ENCODE measurements at regions not wholly inside any gene's neighbourhood (a gene's known extent, or its start where the extent isn't known, plus 50 kb on each side); places are given as distances from the start of the nearest gene placed in this dataset.
A peak's percentile ranks its signal among the peaks of the same experiment; 100 is the strongest.

DNA sequence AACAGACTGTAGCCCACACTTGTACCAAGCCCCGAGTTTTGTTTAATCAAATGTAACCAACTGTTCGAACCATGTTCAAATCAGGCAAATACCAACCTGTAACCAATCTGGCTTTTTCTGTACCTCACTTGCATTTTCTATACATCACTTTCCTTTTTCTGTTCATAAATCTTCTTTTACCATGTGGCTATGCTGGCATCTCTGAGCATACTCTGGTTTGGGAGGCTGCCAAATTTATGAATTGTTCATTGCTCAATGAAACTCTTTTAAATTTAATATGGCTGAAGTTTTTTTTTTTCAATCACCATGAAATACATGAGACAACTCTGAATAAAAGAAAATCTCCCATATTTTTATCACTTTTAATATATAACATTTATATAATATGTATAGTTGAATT is 256.1 kb downstream of the SLITRK6 start:
- DNase-seq, result no peak

DNA sequence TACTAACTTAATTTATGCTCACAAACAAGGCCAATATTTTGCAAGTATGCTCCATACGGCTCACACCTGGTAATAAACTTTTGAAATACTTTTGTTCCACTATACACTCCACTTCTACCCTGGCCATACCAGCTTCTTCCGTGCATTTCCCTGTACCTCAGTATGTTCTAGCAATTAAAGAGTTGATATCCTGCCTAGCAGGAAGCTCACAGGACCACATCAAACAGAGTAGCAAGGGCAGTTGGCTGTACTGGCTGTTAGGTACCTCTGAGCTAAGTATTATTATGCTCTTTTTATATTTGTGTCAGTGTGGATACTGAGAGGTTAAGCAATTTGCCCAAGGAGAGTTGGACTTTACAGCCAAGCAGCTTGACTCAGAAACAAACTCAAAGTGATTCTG is 257.7 kb downstream of the SLITRK6 start:
- no peak for DNase-seq

DNA sequence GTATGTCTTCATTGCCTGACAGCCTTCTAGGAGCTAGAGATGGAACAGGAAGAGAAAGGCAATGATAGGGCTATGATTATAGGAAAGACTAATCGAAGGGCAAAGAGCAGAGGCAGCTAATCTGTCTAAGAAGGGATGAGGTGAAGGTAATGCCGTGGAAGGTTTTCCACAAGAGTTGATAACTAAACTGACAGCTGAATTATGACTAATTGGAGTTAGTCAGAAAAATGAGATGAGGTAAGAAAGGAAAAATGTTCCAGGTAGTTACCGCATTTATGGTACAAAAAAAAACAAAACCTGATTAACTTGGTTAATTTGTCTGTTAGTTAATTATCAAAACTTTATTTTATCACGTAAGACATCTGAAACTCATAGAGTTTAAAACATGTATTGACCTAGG is 260.3 kb downstream of the SLITRK6 start:
- DNase-seq, result no peak

DNA sequence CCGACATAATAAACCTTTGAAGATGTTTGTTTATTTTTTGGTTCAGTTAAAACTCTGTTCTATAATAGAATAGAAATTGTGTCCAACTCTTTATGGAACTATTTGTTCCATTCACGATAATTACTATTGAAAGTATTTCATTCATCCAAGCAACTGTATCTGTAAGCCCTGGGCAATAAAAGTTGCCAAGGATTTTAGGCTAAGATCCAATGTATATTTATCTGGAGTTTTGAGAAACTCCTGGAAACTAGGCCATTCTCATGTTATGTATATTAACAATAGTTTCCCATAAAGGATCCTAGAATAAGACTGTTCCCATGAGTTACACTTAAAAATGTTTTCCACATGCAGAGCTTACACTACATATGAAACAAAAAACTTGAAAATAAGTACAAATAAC is 261.6 kb downstream of the SLITRK6 start:
- no peak for DNase-seq

DNA sequence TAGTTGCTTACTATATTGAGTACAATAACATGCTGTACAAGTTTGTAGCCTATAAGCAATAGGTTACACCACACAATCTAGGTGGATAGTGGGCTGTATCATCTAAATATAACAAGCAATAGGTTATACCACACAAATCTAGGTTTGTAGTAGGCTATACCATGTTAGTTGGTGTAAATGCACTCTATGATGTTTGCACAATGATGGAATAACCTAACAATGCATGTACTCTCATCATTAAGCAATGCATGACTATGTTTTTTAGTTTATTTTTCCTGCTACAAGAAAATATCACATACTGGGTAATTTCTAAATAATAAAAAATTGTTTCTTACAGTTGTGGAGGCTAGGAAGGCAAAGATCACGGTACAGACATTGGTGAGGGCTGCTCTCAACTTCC is 262.5 kb downstream of the SLITRK6 start:
- no peak for DNase-seq

DNA sequence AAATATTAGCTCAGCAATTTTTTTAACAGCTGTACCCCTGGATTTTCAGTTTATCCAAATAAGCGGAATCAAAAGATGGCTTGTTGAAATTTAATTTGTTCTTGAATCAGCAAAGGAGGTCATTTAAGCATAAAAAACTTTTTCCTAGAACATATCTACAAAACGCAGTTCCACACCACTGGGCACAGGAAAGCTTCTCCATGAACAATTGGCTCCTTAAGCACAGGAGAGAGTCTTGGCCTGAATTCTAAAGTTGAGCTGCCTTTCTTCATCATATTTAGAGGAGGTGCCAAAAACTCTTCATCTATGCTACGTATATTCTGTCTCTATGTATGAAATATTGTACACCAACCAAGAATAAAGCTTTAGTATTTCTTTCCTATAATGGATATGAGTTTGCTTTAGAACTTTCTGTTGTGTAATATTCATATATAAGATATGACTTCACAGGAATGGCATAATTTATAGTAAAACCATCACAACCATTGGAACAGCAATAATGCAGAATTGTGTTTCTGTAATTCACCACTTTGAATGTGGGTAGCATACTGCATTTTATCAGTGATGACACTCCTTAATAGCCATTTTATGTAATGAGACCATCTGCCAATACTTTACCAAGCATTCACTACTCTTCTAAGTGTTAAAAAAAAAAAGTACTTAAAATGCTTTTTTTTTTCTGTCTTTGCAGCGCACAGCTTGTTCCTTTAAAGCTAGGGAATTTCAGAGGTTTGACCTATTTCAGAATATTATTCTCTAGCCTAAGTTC is 263.7 kb downstream of the SLITRK6 start:
- no peak for DNase-seq

DNA sequence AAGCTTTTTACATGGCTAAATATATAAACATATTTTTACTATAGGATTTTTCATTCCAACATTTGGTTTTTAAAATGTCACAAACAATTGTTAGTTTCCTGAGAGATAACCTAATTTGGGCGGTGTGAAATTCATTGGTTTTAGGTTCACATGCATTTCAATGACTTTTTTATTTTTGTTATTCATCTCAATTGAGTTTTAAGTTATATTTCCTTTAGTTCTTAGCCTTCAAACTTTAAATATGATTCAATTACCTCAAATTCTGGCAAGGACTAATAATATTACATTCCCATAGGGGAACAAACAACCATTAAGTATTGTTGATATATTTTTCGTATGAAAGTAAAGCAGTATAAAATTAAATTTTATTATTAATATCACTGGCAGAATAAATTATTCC is 265.3 kb downstream of the SLITRK6 start:
- DNase-seq, result no peak

DNA sequence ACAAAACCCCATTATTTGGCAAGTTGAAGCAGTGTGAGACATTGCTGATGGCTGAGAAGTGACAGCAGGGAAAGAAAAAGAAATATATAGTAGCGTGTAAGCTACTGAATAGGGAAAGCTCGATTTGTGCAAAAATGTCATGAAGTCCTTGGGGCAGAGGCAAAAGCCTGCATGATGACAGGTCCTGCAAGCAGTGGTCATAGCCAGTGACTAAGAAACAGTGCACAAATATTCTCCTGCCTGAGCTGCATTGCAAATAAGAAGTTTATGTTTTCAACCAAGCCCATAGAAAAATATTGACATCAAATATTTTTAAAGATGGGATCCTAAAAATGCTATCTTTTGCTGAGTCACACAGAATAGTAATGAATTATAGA is 270.0 kb downstream of the SLITRK6 start:
- peak in 2 of 56 donors; percentile 27 to 48 for DNase-seq

DNA sequence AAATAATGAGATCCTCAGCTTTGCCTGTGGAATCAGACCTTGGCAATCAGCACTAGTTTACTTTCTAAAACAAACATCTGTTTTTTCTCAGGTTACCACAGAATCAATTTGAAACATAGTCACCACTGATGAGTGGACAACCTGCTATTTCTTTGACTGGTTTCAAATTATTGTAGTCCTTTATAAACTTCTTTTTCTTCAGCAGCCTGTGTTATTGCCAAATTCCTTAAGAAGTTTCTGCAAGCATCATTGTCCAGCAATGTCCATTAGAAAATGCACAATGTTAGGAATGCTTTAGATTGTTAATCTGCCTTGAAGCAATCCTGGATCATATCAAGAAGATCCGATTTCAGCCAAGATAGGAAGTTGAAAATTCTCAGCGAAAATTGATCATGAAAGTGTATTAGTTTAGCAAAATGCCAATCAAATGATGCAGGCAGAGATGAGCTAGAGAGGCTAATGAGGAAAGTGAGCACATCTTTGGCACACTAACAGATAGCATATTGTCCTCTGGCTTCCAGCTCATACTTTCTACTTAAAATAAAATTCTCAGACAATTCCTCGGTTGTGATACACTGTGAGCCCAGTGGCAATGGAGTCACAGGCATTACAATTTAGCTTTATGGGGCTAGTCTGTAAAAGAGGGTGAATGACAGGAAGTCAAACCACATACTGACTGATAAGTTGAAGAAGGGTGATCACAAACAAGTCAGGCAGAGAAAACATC is 270.6 kb downstream of the SLITRK6 start:
- peak in 17 of 56 donors; percentile 4 to 48 (median 17) for DNase-seq

DNA sequence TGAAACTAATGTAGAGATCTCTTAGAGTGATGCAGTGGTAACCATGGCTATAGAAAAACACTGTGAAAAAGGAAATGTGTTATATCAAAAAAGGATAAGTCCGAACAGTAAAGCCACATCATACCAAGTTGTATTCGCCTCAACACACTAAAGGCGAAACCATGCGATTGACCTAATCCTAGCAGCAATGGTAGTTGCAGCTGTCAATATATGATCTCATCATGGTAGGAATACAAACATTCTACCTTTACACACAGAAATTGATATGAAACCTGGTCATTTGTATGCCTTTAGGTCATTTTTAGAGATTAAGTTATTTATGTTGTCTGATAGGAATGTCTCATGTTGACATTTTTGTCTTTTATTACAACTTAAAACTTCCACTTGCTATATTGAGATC is 271.9 kb downstream of the SLITRK6 start:
- no peak for DNase-seq

DNA sequence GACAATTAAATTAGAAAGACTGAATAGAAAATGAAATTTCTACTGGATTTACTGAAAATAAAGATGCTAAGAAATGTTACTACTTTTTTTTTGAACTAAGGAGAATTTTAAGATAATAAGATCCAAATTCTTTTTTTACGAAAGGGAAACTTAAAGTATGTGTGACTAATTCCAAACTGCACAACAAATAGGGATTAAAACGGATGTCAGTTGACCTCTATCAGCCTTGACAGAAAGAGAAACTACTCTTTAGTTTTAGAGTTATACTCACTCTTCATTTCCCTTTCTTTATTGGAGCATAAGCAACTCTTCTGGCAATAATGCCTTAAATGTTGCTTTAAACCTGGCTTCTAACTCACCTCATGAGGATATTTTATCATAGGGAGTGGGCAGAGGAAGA is 273.8 kb downstream of the SLITRK6 start:
- DNase-seq, result no peak

DNA sequence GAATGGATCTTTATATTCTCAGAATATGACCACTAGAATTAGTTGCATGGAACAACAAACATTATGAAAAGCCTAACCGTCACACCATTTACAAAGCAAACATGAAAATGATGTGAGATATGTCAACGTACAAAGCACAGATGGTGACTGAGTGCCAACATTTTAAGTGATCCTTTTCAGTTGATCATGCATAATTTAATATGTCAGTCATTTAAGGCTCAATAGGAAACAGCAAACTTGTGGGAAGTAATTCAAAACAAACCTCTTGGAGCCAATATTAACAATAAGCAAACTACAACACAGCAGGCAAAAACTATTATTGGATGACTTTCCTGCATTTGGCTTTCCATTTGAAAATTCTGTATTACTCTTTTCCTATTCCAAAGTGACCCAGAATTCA is 277.6 kb downstream of the SLITRK6 start:
- DNase-seq, result no peak

DNA sequence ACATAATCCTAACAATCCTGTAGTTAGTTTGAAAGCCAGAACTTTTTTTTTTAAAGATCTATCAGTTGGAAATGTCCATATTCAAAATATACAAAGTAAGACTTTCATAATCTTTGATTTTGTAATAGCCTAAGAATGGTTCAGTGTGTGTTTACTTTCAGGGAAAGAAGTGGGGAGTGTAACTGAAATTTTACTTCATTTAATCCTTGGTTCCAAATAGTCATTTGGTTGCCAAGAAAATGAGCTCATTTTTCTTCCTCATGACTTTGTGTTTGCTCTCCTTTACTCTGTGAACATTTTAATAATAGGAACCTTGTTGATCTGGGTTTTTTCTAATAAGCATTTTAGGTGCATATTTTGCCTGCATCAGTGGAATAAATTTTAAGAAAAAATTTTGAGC is 278.8 kb downstream of the SLITRK6 start:
- no peak for DNase-seq

DNA sequence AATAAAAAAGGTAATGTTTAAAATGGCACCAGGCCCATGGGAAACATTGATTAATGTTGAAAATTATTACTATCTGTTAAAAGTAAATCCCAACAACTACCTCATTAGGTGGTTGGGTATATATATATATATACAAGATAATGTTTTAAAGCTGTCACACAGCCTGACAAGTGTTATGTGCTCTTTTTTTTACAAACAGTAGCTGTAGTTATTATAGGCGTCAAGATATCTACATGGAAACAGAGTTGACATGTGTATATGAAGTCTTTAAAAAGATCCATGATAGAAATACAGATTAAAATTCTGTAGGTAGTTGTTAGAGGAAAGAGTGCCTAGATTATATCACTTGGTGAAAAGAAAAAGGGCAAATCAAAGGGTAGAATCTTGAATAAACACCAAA is 279.9 kb downstream of the SLITRK6 start:
- no peak for DNase-seq

DNA sequence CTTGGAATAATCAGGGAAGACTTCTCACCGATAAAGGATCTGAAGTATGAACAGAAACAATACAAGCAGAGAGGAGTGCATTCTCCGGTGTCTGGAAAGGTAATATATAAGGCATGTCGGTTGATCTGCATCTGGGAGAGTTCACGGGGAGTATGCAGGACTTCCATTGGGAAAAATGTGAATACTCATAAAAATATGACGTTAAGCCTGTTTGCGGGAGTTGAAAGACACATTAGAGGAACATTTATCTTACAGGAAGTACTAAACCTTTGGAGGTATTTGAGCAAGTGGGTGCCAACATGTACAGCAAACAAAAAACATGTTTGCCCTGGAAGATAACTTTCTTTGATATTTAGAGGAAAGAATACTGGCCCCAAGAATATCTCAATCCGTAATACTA is 286.8 kb downstream of the SLITRK6 start:
- no peak for DNase-seq

DNA sequence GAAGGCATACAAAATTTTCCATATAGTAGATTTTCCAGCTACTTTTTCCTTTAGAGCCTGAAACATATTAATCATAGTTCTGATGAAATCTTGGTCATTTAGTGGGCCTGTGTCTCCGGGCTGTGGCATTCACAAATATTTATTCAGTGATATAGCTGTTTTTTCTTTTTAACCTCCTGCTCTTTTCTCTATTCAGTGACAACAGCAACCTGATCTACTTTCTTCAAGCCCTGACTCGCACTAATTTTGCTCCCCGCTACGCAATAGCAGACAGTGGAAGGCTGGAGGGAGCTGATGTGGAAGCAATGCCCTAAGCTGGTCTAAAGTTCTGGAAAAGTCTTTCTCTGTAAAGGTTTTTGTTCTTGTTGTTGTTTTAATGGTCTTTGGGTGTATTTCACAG is 289.7 kb downstream of the SLITRK6 start:
- DNase-seq, result no peak

DNA sequence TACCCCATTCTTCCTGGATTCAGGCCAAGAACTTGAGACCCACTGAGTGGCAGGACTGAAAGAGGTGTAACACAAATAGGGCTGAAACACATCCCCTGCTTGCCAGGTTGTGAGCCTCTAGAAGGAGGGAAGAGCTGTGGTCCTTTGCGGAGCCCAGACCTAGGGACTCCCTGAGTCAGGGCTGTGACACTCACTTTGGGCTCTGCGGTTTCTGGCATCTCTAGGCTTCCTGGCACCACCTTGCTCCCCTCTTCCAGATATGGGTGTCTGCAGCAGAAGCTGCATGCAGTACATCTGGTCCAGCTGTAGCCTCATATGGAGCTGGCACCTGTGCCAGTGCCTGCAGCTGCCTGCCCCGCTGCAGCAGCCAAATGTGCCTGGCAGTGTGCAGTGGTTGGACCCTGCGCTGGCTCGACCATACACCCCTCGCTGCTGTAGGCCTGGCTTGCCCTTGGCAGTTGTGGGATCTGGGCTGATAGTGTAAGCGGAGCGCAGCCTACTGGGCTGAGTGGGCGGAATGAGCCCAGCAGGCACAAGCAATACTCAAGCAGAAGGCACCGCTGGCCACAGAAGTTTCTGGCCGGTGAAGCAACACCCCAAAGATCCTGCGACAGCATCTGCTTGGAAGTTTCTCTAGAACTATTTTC is 290.4 kb downstream of the SLITRK6 start:
- DNase-seq, result no peak

DNA sequence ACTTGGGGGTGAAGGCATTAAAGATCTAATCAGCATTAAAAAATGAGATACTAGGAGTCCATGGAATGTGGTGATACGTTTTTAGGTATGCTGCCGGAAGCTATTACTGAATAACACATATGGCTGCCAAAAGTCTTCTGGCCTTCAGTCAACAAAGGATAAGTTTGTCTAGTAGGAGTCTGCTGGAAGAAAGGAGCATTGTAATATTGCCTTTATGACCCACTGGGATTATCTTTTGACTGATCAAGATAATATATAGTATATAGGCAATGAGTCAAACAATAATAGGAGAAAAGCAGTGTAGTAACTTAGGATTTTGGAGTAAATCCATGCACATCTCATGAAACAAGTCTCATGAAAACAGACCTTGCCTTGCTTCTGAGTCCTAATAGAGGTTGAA is 295.4 kb downstream of the SLITRK6 start:
- no peak for DNase-seq

DNA sequence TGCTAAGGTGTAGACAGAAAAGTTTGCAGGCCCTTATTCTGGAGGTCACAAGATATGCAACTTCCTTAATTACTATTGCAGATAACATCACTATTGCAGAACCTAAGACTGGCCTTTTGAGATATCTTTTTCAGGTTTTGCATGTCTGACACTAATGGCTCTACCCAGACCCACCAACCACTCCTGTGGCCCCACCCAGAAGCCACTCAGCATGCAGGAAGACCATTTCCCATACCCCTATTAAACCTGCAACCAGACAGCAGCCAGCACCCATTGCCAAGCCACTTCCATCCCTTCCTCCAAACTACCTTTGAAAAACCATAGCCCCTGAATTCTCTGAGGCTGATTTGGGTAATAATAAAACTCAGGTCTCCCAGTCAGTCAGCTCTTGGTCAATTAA is 297.6 kb downstream of the SLITRK6 start:
- DNase-seq, result no peak

DNA sequence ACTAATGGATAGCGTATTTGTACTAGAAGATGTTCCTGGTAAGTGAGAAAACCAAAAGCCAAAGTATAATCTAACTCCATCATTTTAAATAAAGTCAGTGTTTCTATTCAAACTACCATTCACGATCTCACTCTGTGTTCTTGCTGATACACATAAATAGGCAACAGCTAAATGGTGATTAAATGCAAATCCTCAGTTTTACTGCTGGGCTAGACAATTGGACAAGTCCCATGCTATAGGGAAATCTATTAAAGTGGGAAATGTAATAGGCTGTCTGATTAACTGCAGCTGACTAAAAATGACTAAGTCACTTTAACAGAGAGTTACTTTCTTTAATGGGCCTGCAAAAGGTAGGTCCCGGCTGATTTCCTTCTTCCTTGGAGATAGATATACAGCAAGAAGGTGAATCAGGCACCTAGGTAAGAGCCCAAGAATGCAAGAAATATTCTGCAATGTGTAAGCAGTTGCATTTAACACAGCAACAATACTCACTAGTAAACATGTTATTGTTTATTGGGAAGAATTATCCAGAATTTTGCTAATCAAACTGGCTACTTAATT is 298.4 kb downstream of the SLITRK6 start:
- DNase-seq, result no peak

DNA sequence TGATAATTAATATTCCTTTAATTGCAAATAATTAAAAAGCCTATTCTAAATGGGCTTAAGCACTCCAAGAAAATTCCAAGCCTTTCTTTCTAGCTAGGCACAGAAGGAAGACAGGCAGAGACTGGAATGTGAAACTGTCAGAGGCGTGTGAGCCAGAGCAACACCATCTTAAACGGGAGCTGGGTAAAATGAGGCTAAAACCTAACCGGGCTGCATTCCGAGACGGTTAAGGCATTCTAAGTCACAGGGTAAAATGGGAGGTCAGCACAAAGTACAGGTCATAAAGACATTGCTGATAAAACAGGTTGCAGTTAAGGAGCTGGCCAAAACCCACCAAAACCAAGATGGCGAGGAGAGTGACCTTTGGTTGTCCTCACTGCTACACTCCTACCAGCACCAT is 300.4 kb downstream of the SLITRK6 start:
- no peak for DNase-seq

DNA sequence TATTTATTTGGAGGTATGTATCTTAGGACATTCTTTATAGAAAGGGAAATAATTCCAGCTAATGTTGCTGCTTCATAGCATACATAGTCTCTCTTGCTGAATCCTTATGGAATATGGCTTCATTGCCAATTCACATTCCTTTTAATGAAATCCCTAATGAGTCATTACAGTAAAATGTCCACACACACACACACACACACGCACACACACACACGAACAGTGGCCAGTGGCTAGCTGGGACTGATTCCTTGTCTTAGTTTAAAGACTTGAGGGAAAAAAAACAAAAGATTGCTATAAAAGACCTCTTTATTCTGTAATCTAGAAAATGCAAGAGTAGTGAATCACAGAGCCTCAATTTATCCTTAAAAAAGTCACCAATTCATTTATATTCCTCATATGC is 301.6 kb downstream of the SLITRK6 start:
- DNase-seq, result no peak

Measured in nucleus accumbens (tissue), 56 donors.